CD8-positive, alpha-beta memory T cell (primary cell): ENCODE measurements at regions not wholly inside any gene's neighbourhood (a gene's known extent, or its start where the extent isn't known, plus 50 kb on each side); places are given as distances from the start of the nearest gene placed in this dataset.
A peak's percentile ranks its signal among the peaks of the same experiment; 100 is the strongest.
"Not testable (repeated sequence)": the region's sequence is repeated elsewhere in the genome, so short reads cannot be mapped to it uniquely, and the experiment has no call there.

ENCODE experiments used
- CTCF ChIA-PET: fragments of 350-600 bp; sonication (Branson Sonifier 250); formaldehyde crosslinking; loops from one replicate; lab custom pipeline; 2021; ENCODE audit warnings: antibody characterized with exemption; lab: Charles Lee
- POLR2A ChIA-PET: fragments of 350-600 bp; sonication (Branson Sonifier 250); formaldehyde crosslinking; loops from one replicate; lab custom pipeline; 2021; ENCODE audit warnings: antibody characterized with exemption; lab: Charles Lee
- DNase-seq, 5 donors: peaks; one replicate each; pipeline versions ENCODE4 v3.0.0 to v3.0.0-alpha.2; 2020 to 2022; ENCODE audit warnings: mixed read lengths in 1 of 5
- H3K27ac ChIP-seq: one replicate; pipeline ENCODE4 v1.7.0; 2013; ENCODE audit warnings: low read depth, mild to moderate bottlenecking, low read length, moderate library complexity
- H3K27me3 ChIP-seq: 2 replicates; pipeline ENCODE4 v1.7.0; 2013; ENCODE audit warnings: low read length, mild to moderate bottlenecking; ENCODE audit not compliant: insufficient read depth, poor library complexity, severe bottlenecking
- H3K36me3 ChIP-seq: 2 replicates; pipeline ENCODE4 v1.7.0; 2013; ENCODE audit warnings: mild to moderate bottlenecking, low read length, moderate library complexity; ENCODE audit not compliant: insufficient read depth
- H3K4me1 ChIP-seq: 2 replicates; pipeline ENCODE4 v1.7.0; 2013; ENCODE audit warnings: mild to moderate bottlenecking, low read length, moderate library complexity; ENCODE audit not compliant: insufficient read depth
- H3K4me3 ChIP-seq: 2 replicates; pipeline ENCODE4 v1.7.0; 2013; ENCODE audit warnings: mild to moderate bottlenecking, low read length
- H3K9me3 ChIP-seq: 2 replicates; pipeline ENCODE4 v1.7.0; 2013; ENCODE audit warnings: mild to moderate bottlenecking, low read length
- H3K27ac Mint-ChIP-seq, 8 donors: one replicate each; pipeline ENCODE4 v1.8.0; 2020 to 2021; ENCODE audit warnings: mixed read lengths in 8 of 8, mild to moderate bottlenecking in 6 of 8, inconsistent platforms in 3 of 8, moderate library complexity in 3 of 8
- H3K27me3 Mint-ChIP-seq, 2 donors: one replicate each; pipeline ENCODE4 v1.8.0; 2020 to 2021; ENCODE audit warnings: mixed read lengths in 2 of 2, mild to moderate bottlenecking in 1 of 2, moderate library complexity in 1 of 2
- H3K36me3 Mint-ChIP-seq, 3 donors: one replicate each; pipeline ENCODE4 v1.8.0; 2020 to 2021; ENCODE audit warnings: mixed read lengths in 3 of 3, inconsistent platforms in 1 of 3, mild to moderate bottlenecking in 1 of 3
- H3K4me1 Mint-ChIP-seq, 3 donors: one replicate each; pipeline ENCODE4 v1.8.0; 2020 to 2021; ENCODE audit warnings: mixed read lengths in 3 of 3, inconsistent platforms in 1 of 3, mild to moderate bottlenecking in 1 of 3
- H3K4me3 Mint-ChIP-seq, 7 donors: one replicate each; pipeline ENCODE4 v1.8.0; 2020 to 2021; ENCODE audit warnings: mixed read lengths in 7 of 7, mild to moderate bottlenecking in 6 of 7, moderate library complexity in 4 of 7, inconsistent platforms in 2 of 7
- H3K9me3 Mint-ChIP-seq, 5 donors: one replicate each; pipeline ENCODE4 v1.8.0; 2020 to 2022; ENCODE audit warnings: mixed read lengths in 5 of 5, mild to moderate bottlenecking in 3 of 5, moderate library complexity in 2 of 5, inconsistent platforms in 1 of 5

DNA sequence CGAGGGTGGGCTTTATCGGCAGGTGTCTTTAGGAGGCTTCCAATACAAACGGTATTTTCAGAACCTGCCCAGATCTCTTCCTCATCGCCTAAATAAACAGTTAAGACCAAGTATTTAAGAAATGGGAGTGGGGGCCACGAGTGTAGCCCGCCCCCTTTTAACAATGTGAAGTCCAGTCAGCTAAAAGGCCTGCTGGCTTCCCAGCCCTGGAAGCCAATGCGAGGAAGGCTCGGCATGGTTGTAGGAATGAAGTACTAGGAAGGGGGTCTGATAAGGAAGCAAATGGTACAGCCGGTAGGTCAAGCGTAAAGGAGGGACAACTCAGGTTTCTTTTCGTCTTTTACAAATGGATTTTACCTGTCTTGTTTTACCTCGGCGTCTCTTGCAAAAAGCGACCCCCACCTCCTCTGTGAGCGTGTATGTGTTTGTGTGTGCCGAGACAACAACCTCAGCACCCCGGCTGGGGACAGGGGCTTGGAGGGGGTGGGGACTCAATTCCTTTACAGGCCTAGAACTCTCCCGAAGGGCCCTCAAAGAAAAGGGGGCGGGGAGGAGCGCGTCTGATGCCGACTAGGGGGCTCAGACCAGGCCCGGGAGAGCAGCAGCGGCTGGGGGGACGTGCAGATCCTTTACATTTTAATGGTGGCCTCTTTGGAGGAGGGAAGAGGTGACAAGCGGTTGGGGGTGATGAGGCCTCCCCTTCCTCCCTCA is 147.6 kb downstream of the GPR85 start:
- DNase-seq = peak in 4 of 5 donors; percentile 10 to 67 (median 17)
- peak overlapping the region; percentile 70 for H3K27ac ChIP-seq
- H3K36me3 ChIP-seq = no peaks in the 10 kb centered on the region
- POLR2A ChIA-PET = interaction anchor here (1.1 to 1.5 kb wide), 3 partner anchors 140 to 488 kb away, joined by 3 to 8 read pairs (median 3); partner anchors contain the start of genes IFRD1 and TMEM168
- H3K4me3 Mint-ChIP-seq = peak overlapping the region; percentile 89 to 100 (median 95)
- peaks cover 49 to 62% (median 59%) of the 10 kb centered on the region in 3 donors for H3K4me1 Mint-ChIP-seq
- no peaks in the 10 kb centered on the region for H3K27me3 ChIP-seq
- peaks cover 30% of the 10 kb centered on the region for H3K4me1 ChIP-seq
- H3K36me3 Mint-ChIP-seq = peaks cover 0 to 21% (median 2%) of the 10 kb centered on the region in 3 donors
- peaks cover 0 to 1% of the 10 kb centered on the region in 2 donors for H3K27me3 Mint-ChIP-seq
- peak overlapping the region; percentile 58 to 98 (median 88) for H3K27ac Mint-ChIP-seq
- H3K9me3 Mint-ChIP-seq = no peaks in the 10 kb centered on the region
- peak overlapping the region; percentile 80 for H3K4me3 ChIP-seq
- no peaks in the 10 kb centered on the region for H3K9me3 ChIP-seq
- CTCF ChIA-PET = no interaction called here

DNA sequence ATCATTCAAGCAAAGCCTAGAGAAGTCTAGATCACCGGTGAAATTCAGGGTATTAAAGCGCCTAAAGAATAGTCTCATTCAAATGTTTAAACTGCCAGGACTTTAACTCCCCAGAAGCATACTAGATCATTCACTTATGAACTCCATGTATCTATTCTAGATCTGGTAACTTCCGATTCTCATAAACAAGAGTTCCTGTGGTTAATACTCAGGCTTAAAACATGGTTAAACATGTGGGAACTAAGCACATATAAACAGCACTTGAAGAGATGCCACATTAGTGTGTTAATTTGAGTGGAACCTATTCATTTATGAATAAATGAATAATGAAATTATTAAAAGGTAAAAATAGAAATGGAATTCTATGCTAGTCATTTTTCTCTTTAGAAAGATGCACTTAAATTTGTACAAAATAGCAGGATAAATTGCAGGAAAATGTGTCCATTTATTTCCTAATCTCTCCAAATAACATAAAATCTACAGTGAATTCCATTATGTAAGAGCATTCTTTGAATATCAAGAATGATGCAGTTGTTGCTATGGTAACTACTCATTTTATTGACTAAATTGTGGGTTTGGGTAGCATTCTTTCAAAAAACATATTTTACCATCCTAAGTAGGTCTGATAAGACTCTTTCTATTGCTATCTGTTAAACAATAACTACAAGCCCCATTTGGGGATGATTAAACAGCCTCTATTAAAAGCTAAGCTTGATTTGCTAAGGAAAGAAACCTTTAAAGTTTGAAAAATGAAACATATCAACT is 147.6 kb upstream of the TMEM168 start:
- Mint-ChIP-seq H3K27me3 (peaks cover 0 to 1% of the 10 kb centered on the region in 2 donors), H3K4me3 (peak overlapping the region; percentile 89 to 100 (median 95)), H3K27ac (peak overlapping the region in 4 of 8 donors; percentile 8 to 97 (median 39)), H3K4me1 (peaks cover 54 to 69% (median 68%) of the 10 kb centered on the region in 3 donors), H3K9me3 (no peaks in the 10 kb centered on the region), H3K36me3 (peaks cover 0 to 25% (median 2%) of the 10 kb centered on the region in 3 donors)
- Histone ChIP-seq H3K27me3 (no peaks in the 10 kb centered on the region), H3K9me3 (no peaks in the 10 kb centered on the region), H3K36me3 (no peaks in the 10 kb centered on the region), H3K4me1 (peaks cover 30% of the 10 kb centered on the region), H3K27ac (no peak overlapping the region), H3K4me3 (no peak overlapping the region)
- peak in 1 of 5 donors; percentile 32 for DNase-seq
- CTCF ChIA-PET = no interaction called here
- POLR2A ChIA-PET = interaction anchor here (1.1 to 1.4 kb wide), 2 partner anchors 139 to 148 kb away, joined by 3 read pairs; partner anchors contain the start of gene TMEM168

DNA sequence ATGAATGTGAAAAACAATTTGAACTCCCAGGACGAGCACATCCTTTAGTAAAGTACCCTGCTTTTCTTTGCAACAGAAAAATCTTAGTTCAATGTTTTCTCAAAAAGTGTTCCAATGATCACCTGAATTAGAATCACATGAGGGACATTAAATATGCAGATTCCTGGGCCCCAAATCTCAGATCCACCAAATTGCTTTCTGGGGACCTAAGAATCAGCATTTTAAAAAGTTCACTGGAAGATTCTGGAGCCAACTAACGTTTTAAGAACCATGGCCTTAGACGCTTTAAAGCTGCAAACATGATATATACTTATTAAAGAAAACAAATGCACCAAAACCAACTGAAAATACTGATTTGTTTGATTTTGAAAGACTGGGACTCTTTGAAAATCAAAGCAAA is 143.4 kb upstream of the TMEM168 start:
- H3K9me3 Mint-ChIP-seq = no peaks in the 10 kb centered on the region
- H3K4me3 ChIP-seq = no peak overlapping the region

DNA sequence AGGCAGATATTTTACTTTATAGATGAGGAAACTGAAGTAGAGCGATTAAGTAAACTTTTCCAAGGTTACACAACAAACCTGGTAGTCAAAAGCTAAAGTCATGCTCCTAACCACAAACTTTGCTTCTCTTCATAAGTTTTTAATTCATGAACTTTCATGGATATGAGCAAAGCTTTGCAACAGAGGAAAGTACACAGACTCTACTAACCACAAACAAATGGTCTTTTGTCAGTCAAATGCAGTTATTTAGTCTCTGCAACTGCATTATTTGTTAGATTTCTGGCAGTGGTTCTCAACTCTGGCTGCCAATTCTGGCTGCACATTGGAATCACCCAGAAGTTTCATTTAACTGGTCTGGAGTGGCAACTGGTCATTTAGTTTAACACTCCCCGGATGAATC is 140.6 kb upstream of the TMEM168 start:
- Mint-ChIP-seq H3K9me3 (no peaks in the 10 kb centered on the region), H3K27me3 (no peaks in the 10 kb centered on the region), H3K4me3 (no peak overlapping the region), H3K27ac (peak overlapping the region in 1 of 8 donors; percentile 11), H3K36me3 (peaks cover 0 to 22% (median 6%) of the 10 kb centered on the region in 3 donors), H3K4me1 (peaks cover 34 to 72% (median 60%) of the 10 kb centered on the region in 3 donors)
- H3K36me3 ChIP-seq = no peaks in the 10 kb centered on the region
- no peaks in the 10 kb centered on the region for H3K27me3 ChIP-seq
- ChIA-PET POLR2A (interaction anchor here (0.7 kb wide), 1 partner anchor 185 kb away, joined by 3 read pairs; no protein-coding TSS in a partner anchor), CTCF (no interaction called here)
- H3K27ac ChIP-seq = no peak overlapping the region
- no peak overlapping the region for H3K4me3 ChIP-seq
- no peak for DNase-seq
- peaks cover 4% of the 10 kb centered on the region for H3K4me1 ChIP-seq
- no peaks in the 10 kb centered on the region for H3K9me3 ChIP-seq

More for the DNA sequence above, 143.4 kb upstream of the TMEM168 start:
- ChIA-PET CTCF (no interaction called here), POLR2A (no interaction called here)
- H3K27ac ChIP-seq = no peak overlapping the region
- Mint-ChIP-seq H3K27ac (no peak overlapping the region), H3K4me1 (peaks cover 50 to 85% (median 69%) of the 10 kb centered on the region in 3 donors), H3K36me3 (peaks cover 0 to 23% (median 4%) of the 10 kb centered on the region in 3 donors), H3K4me3 (no peak overlapping the region), H3K27me3 (no peaks in the 10 kb centered on the region)
- no peaks in the 10 kb centered on the region for H3K27me3 ChIP-seq
- no peak for DNase-seq
- H3K4me1 ChIP-seq = peaks cover 21% of the 10 kb centered on the region
- H3K9me3 ChIP-seq = no peaks in the 10 kb centered on the region
- no peaks in the 10 kb centered on the region for H3K36me3 ChIP-seq

DNA sequence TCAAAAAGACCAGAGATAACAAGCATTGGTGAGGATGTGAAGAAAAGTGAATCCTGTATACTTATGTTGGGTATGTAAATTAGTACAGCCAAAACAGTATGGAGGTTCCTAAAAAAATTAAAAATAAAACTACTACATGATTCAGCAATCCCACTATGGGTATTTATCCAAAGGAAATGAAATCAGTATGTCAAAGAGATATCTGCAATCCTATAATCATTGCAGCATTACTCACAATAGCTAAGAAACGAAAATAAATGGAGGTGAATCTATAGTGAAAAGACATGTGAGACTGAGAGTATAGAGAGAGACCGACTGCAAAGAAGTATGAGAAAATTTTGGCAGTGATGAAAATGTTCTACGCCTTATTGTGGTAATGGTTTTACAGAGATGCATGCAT is 139.2 kb upstream of the TMEM168 start:
- POLR2A ChIA-PET = no interaction called here
- H3K4me1 Mint-ChIP-seq = peaks cover 29 to 68% (median 49%) of the 10 kb centered on the region in 3 donors
- H3K27ac Mint-ChIP-seq = no peak overlapping the region
- Histone ChIP-seq H3K4me3 (no peak overlapping the region), H3K27me3 (no peaks in the 10 kb centered on the region), H3K9me3 (no peaks in the 10 kb centered on the region), H3K4me1 (peaks cover 4% of the 10 kb centered on the region), H3K36me3 (no peaks in the 10 kb centered on the region), H3K27ac (no peak overlapping the region)
- no peak overlapping the region for H3K4me3 Mint-ChIP-seq
- H3K27me3 Mint-ChIP-seq = no peaks in the 10 kb centered on the region
- H3K36me3 Mint-ChIP-seq = peaks cover 0 to 19% (median 4%) of the 10 kb centered on the region in 3 donors
- no peak for DNase-seq
- H3K9me3 Mint-ChIP-seq = no peaks in the 10 kb centered on the region
- CTCF ChIA-PET = no interaction called here

DNA sequence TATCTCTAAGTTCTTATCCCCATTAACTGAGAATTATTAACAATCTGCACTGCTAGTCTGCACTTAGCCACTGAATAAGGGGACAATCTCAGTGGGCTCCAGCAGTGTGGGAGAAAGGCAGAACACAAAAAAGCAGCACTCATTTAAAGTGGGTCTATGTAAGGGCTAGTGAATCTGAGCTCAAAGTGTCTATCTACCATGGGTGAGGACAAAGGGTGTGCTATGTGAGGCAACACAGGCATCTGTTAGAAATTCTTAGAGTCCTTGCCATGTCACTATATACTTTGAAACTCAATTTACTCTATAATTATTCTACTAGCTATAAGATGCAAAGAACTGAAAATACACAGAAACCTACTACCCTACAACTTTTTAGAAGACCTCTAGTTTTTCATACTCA is 135.8 kb upstream of the TMEM168 start:
- Mint-ChIP-seq H3K9me3 (no peaks in the 10 kb centered on the region), H3K27ac (peak overlapping the region in 2 of 8 donors; percentile 26 to 27), H3K4me3 (no peak overlapping the region), H3K36me3 (peaks cover 0 to 9% (median 4%) of the 10 kb centered on the region in 3 donors), H3K4me1 (peaks cover 17 to 42% (median 29%) of the 10 kb centered on the region in 3 donors), H3K27me3 (no peaks in the 10 kb centered on the region)
- Histone ChIP-seq H3K4me3 (no peak overlapping the region), H3K27ac (no peak overlapping the region), H3K9me3 (no peaks in the 10 kb centered on the region), H3K4me1 (peaks cover 4% of the 10 kb centered on the region), H3K27me3 (no peaks in the 10 kb centered on the region), H3K36me3 (no peaks in the 10 kb centered on the region)
- DNase-seq = no peak
- ChIA-PET CTCF (interaction anchor here (1.0 kb wide), 1 partner anchor 14 kb away, joined by 3 read pairs; a partner anchor contains a TSS), POLR2A (no interaction called here)

DNA sequence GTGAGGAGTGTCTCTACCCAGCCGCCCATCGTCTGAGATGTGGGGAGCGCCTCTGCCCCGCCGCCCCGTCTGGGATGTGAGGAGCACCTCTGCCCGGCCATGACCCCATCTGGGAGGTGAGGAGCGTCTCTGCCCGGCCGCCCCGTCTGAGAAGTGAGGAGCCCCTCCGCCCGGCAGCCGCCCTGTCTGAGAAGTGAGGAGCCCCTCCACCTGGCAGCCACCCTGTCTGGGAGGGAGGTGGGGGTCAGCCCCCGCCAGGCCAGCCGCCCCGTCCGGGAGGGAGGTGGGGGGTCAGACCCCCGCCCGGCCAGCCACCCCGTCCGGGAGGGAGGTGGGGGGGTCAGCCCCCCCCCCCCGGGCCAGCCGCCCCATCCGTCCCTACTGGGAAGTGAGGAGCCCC is 132.4 kb upstream of the TMEM168 start:
- peaks cover 8 to 22% (median 13%) of the 10 kb centered on the region in 3 donors for H3K4me1 Mint-ChIP-seq
- H3K36me3 Mint-ChIP-seq, POLR2A ChIA-PET, H3K9me3 Mint-ChIP-seq, H3K27me3 ChIP-seq, H3K36me3 ChIP-seq, DNase-seq, H3K27ac Mint-ChIP-seq, H3K9me3 ChIP-seq, H3K27ac ChIP-seq, H3K27me3 Mint-ChIP-seq, H3K4me3 Mint-ChIP-seq, H3K4me1 ChIP-seq, H3K4me3 ChIP-seq, CTCF ChIA-PET: not testable (repeated sequence)

DNA sequence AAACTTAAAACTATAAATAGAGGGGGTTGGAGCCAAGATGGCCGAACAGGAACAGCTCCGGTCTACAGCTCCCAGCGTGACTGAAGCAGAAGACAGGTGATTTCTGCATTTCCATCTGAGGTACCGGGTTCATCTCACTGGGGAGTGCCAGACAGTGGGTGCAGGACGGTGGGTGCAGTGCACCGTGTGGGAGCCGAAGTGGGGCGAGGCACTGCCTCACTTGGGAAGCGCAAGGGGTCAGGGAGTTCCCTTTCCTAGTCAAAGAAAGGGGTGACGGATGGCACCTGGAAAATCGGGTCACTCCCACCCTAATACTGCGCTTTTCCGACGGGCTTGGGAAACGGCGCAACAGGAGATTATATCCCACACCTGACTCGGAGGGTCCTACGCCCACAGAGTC is 126.2 kb upstream of the TMEM168 start:
- Mint-ChIP-seq H3K36me3 (peaks cover 14 to 34% (median 25%) of the 10 kb centered on the region in 3 donors), H3K4me1 (peaks cover 4 to 15% (median 7%) of the 10 kb centered on the region in 3 donors), H3K27ac (peak overlapping the region in 1 of 8 donors; percentile 19)
- H3K27me3 ChIP-seq, DNase-seq, H3K27ac ChIP-seq, POLR2A ChIA-PET, H3K27me3 Mint-ChIP-seq, H3K4me3 Mint-ChIP-seq, H3K9me3 Mint-ChIP-seq, CTCF ChIA-PET, H3K4me1 ChIP-seq, H3K36me3 ChIP-seq, H3K4me3 ChIP-seq, H3K9me3 ChIP-seq: not testable (repeated sequence)
